GM19372 (cell line): ENCODE measurements at regions not wholly inside any gene's neighbourhood (a gene's known extent, or its start where the extent isn't known, plus 50 kb on each side); places are given as distances from the start of the nearest gene placed in this dataset.
"Not testable (repeated sequence)": the region's sequence is repeated elsewhere in the genome, so short reads cannot be mapped to it uniquely, and the experiment has no call there.

ENCODE experiments used
- ATAC-seq: cut with Tn5 transposase; IDR thresholded peaks from one replicate; pipeline ENCODE4 v1.9.1; 2021; ENCODE audit warnings: mild to moderate bottlenecking, low read depth, moderate library complexity; ENCODE audit not compliant: unreplicated experiment

- no peak for ATAC-seq
Measured at GRCh38 chr13:73171926-73172325, 113.1 kb downstream of the KLF5 start.

GRCh38 chr13:73171271-73171682, 112.5 kb downstream of the KLF5 start:
- ATAC-seq = no peak

GRCh38 chr13:73169971-73170370, 111.2 kb downstream of the KLF5 start:
- no peak for ATAC-seq

GRCh38 chr13:73168953-73169401, 110.2 kb downstream of the KLF5 start:
- ATAC-seq = no peak

- ATAC-seq = no peak
Measured at GRCh38 chr13:73168226-73168952, 109.6 kb downstream of the KLF5 start.

GRCh38 chr13:73167028-73167820, 108.4 kb downstream of the KLF5 start:
- ATAC-seq = no peak

GRCh38 chr13:73166204-73166603, 107.4 kb downstream of the KLF5 start:
- no peak for ATAC-seq

GRCh38 chr13:73162912-73163911, 104.4 kb downstream of the KLF5 start:
- ATAC-seq = no peak

GRCh38 chr13:73160371-73161031, 101.7 kb downstream of the KLF5 start:
- ATAC-seq = not testable (repeated sequence)

- no peak for ATAC-seq
Measured at GRCh38 chr13:73158851-73159250, 100.0 kb downstream of the KLF5 start.

- ATAC-seq = no peak
Measured at GRCh38 chr13:73157031-73157430, 98.2 kb downstream of the KLF5 start.

GRCh38 chr13:73146707-73147106, 87.9 kb downstream of the KLF5 start:
- ATAC-seq = no peak

- ATAC-seq = no peak
Measured at GRCh38 chr13:73142071-73142470, 83.3 kb downstream of the KLF5 start.

GRCh38 chr13:73141292-73141771, 82.5 kb downstream of the KLF5 start:
- ATAC-seq = no peak

- ATAC-seq = no peak
Measured at GRCh38 chr13:73140801-73141200, 82.0 kb downstream of the KLF5 start.

GRCh38 chr13:73138638-73139491, 80.1 kb downstream of the KLF5 start:
- no peak for ATAC-seq

- ATAC-seq = no peak
Measured at GRCh38 chr13:73138276-73138637, 79.5 kb downstream of the KLF5 start.

GRCh38 chr13:73136776-73137175, 78.0 kb downstream of the KLF5 start:
- ATAC-seq = no peak

- no peak for ATAC-seq
Measured at GRCh38 chr13:73133531-73133930, 74.7 kb downstream of the KLF5 start.
